ENCODE measurements at regions not wholly inside any gene's neighbourhood (a gene's known extent, or its start where the extent isn't known, plus 50 kb on each side); places are given as distances from the start of the nearest gene placed in this dataset.

- FAIRE-seq: no peak
Measured at GRCh38 chr9:87290241-87291052, 207.2 kb upstream of the DAPK1 start.

GRCh38 chr9:87292449-87293191 lies 205.0 kb upstream of the DAPK1 start:
- no peak for FAIRE-seq

- no peak for FAIRE-seq
Measured at GRCh38 chr9:87294126-87294525, 203.5 kb upstream of the DAPK1 start.

- FAIRE-seq: no peak
Measured at GRCh38 chr9:87300915-87301314, 196.8 kb upstream of the DAPK1 start.

- FAIRE-seq: no peak
Measured at GRCh38 chr9:87301371-87301770, 196.3 kb upstream of the DAPK1 start.

- FAIRE-seq: no peak
Measured at GRCh38 chr9:87305151-87305550, 192.5 kb upstream of the DAPK1 start.

- no peak for FAIRE-seq
Measured at GRCh38 chr9:87306006-87306405, 191.7 kb upstream of the DAPK1 start.

GRCh38 chr9:87307848-87308247 lies 189.8 kb upstream of the DAPK1 start:
- FAIRE-seq: no peak

GRCh38 chr9:87309236-87309635 lies 188.4 kb upstream of the DAPK1 start:
- no peak for FAIRE-seq

- FAIRE-seq: no peak
Measured at GRCh38 chr9:87310827-87311523, 186.7 kb upstream of the DAPK1 start.

- FAIRE-seq: no peak
Measured at GRCh38 chr9:87319656-87320055, 178.0 kb upstream of the DAPK1 start.

- no peak for FAIRE-seq
Measured at GRCh38 chr9:87320146-87320884, 177.4 kb upstream of the DAPK1 start.

- FAIRE-seq: no peak
Measured at GRCh38 chr9:87322840-87323635, 174.6 kb upstream of the DAPK1 start.

- FAIRE-seq: no peak
Measured at GRCh38 chr9:87323928-87324327, 173.7 kb upstream of the DAPK1 start.

- FAIRE-seq: peak; percentile 93
Measured at GRCh38 chr9:87324613-87325194, 173.0 kb upstream of the DAPK1 start.

GRCh38 chr9:87327575-87328125 lies 170.0 kb upstream of the DAPK1 start:
- no peak for FAIRE-seq

GRCh38 chr9:87333802-87334201 lies 163.9 kb upstream of the DAPK1 start:
- no peak for FAIRE-seq

- no peak for FAIRE-seq
Measured at GRCh38 chr9:87334366-87334765, 163.3 kb upstream of the DAPK1 start.

- no peak for FAIRE-seq
Measured at GRCh38 chr9:87336407-87336806, 161.3 kb upstream of the DAPK1 start.

GRCh38 chr9:87336914-87337333 lies 160.7 kb upstream of the DAPK1 start:
- FAIRE-seq: peak; percentile 90

- FAIRE-seq: no peak
Measured at GRCh38 chr9:87337335-87338087, 160.2 kb upstream of the DAPK1 start.

Data from A204.1 (cell line).